ENCODE measurements at regions not wholly inside any gene's neighbourhood (a gene's known extent, or its start where the extent isn't known, plus 50 kb on each side); places are given as distances from the start of the nearest gene placed in this dataset.
"Not testable (repeated sequence)": the region's sequence is repeated elsewhere in the genome, so short reads cannot be mapped to it uniquely, and the experiment has no call there.

DNA sequence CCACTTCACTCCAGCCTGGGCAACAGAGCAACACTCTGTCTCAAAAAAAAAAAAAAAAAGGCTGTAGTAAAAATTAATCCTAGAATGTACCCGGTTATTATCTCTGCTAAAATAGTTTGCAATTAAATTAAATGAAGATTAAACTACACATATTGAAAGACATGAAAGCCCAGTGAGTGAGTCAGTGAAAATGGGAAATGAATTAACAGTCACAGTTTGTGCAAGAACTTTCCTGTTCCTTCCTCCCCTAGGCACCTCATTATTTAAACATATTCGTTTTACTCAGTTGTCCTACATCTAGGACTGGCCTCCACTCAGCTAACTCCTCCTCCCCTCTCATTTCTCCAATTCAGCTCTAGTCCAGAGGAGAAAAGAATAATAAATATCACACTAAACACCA, 94.9 kb upstream of the ADORA2B start:
- TF ChIP-seq, protein P1, sequence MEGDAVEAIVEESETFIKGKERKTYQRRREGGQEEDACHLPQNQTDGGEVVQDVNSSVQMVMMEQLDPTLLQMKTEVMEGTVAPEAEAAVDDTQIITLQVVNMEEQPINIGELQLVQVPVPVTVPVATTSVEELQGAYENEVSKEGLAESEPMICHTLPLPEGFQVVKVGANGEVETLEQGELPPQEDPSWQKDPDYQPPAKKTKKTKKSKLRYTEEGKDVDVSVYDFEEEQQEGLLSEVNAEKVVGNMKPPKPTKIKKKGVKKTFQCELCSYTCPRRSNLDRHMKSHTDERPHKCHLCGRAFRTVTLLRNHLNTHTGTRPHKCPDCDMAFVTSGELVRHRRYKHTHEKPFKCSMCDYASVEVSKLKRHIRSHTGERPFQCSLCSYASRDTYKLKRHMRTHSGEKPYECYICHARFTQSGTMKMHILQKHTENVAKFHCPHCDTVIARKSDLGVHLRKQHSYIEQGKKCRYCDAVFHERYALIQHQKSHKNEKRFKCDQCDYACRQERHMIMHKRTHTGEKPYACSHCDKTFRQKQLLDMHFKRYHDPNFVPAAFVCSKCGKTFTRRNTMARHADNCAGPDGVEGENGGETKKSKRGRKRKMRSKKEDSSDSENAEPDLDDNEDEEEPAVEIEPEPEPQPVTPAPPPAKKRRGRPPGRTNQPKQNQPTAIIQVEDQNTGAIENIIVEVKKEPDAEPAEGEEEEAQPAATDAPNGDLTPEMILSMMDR (IDR thresholded peaks at IDR 0.05 in 8 of 11, conservative IDR thresholded peaks at IDR 0.05 in 3 of 11) = not testable (repeated sequence)
- not testable (repeated sequence) for TF ChIP-seq POLR2AphosphoS5 (IDR thresholded peaks at IDR 0.05)
